Urothelium cell line (cell line): ENCODE measurements at regions not wholly inside any gene's neighbourhood (a gene's known extent, or its start where the extent isn't known, plus 50 kb on each side); places are given as distances from the start of the nearest gene placed in this dataset.

Source experiments
- DNase-seq: peaks from one replicate; pipeline ENCODE4 v3.0.0; 2011; ENCODE audit warnings: low spot score, mixed read lengths
- FAIRE-seq: peaks from 2 replicates; lab custom pipeline; 2011; peaks lifted over from hg19 to GRCh38; lab: Jason Lieb, UNC

- FAIRE-seq, result no peak
- no peak for DNase-seq
Measured at GRCh38 chr5:124157320-124157719, 589.1 kb downstream of the ZNF608 start.

- FAIRE-seq (no peak), DNase-seq (no peak)
Measured at GRCh38 chr5:124156415-124156996, 589.9 kb downstream of the ZNF608 start.

GRCh38 chr5:124154714-124155113 lies 591.7 kb downstream of the ZNF608 start:
- DNase-seq (no peak), FAIRE-seq (no peak)

GRCh38 chr5:124153588-124153987 lies 592.9 kb downstream of the ZNF608 start:
- no peak for FAIRE-seq
- no peak for DNase-seq

GRCh38 chr5:124148574-124148973 lies 597.9 kb downstream of the ZNF608 start:
- DNase-seq, result no peak
- FAIRE-seq, result no peak

- DNase-seq (no peak), FAIRE-seq (no peak)
Measured at GRCh38 chr5:124140060-124140459, 606.4 kb downstream of the ZNF608 start.

- no peak for DNase-seq
- FAIRE-seq, result no peak
Measured at GRCh38 chr5:124139477-124139876, 607.0 kb downstream of the ZNF608 start.

GRCh38 chr5:124136609-124137008 lies 609.8 kb downstream of the ZNF608 start:
- FAIRE-seq (no peak), DNase-seq (no peak)

- no peak for FAIRE-seq
Measured at GRCh38 chr5:124134941-124135340, 611.5 kb downstream of the ZNF608 start.

GRCh38 chr5:124133406-124133805 lies 613.0 kb downstream of the ZNF608 start:
- DNase-seq (no peak), FAIRE-seq (no peak)

More at GRCh38 chr5:124134941-124135340, 611.5 kb downstream of the ZNF608 start:
- no peak for DNase-seq

GRCh38 chr5:124132843-124133242 lies 613.6 kb downstream of the ZNF608 start:
- DNase-seq (no peak), FAIRE-seq (no peak)

GRCh38 chr5:124131466-124131865 lies 615.0 kb downstream of the ZNF608 start:
- FAIRE-seq (no peak), DNase-seq (no peak)

GRCh38 chr5:124130816-124131215 lies 615.6 kb downstream of the ZNF608 start:
- FAIRE-seq (no peak), DNase-seq (no peak)

GRCh38 chr5:124128867-124129266 lies 616.9 kb downstream of the CSNK1G3 start:
- DNase-seq (no peak), FAIRE-seq (no peak)

- FAIRE-seq (no peak), DNase-seq (no peak)
Measured at GRCh38 chr5:124126504-124127217, 614.7 kb downstream of the CSNK1G3 start.

- no peak for DNase-seq
Measured at GRCh38 chr5:124124711-124125229, 612.8 kb downstream of the CSNK1G3 start.

GRCh38 chr5:124121198-124121597 lies 609.2 kb downstream of the CSNK1G3 start:
- DNase-seq, result no peak
- FAIRE-seq, result no peak

More at GRCh38 chr5:124124711-124125229, 612.8 kb downstream of the CSNK1G3 start:
- FAIRE-seq, result no peak

- FAIRE-seq (no peak), DNase-seq (no peak)
Measured at GRCh38 chr5:124114911-124115310, 602.9 kb downstream of the CSNK1G3 start.

GRCh38 chr5:124111886-124112285 lies 599.9 kb downstream of the CSNK1G3 start:
- no peak for FAIRE-seq
- no peak for DNase-seq

GRCh38 chr5:124110942-124111341 lies 599.0 kb downstream of the CSNK1G3 start:
- FAIRE-seq (no peak), DNase-seq (no peak)

- FAIRE-seq (no peak), DNase-seq (no peak)
Measured at GRCh38 chr5:124105326-124105725, 593.3 kb downstream of the CSNK1G3 start.

- FAIRE-seq, result no peak
- no peak for DNase-seq
Measured at GRCh38 chr5:124104821-124105220, 592.8 kb downstream of the CSNK1G3 start.
